ENCODE measurements at regions not wholly inside any gene's neighbourhood (a gene's known extent, or its start where the extent isn't known, plus 50 kb on each side); places are given as distances from the start of the nearest gene placed in this dataset.

DNA sequence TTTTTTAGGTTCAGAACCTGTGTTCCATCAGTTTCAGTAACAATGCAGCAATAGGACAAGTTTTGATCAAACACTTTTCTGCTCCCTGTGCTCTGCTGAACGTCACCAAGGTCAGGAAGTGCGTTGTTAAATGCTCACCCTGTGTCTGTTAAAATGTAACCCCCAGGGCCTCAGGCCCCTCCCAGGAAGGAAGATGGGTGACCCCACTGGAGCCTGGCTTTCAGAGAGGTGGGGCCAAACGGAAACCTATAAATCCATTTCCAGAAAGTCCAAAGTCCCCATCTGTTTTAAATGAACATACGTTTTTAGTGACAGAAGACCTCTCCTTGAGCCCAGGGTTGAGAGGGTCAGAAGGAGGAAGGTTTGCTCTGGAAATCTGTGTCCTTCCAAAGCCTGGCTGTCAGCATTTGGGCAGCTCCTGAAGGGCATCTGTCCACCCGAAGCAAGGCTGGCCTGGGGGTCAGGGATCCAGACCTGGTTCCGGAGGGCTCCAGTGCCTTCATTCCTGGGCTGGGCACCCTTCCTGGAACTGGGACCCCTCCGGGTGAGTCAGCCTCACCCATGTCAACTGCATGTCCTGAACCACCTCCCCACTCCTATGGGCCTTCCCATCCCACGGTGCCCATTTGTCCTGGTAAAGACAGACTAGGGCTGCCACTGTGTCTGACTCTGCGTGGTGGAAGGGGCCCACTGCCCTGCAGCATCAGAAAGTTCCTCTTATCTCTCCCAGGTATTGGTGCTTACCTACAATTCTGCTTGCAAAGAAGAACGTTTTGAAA lies 117.4 kb upstream of the COPS8 start (continued):
- TF ChIP-seq, protein P1, sequence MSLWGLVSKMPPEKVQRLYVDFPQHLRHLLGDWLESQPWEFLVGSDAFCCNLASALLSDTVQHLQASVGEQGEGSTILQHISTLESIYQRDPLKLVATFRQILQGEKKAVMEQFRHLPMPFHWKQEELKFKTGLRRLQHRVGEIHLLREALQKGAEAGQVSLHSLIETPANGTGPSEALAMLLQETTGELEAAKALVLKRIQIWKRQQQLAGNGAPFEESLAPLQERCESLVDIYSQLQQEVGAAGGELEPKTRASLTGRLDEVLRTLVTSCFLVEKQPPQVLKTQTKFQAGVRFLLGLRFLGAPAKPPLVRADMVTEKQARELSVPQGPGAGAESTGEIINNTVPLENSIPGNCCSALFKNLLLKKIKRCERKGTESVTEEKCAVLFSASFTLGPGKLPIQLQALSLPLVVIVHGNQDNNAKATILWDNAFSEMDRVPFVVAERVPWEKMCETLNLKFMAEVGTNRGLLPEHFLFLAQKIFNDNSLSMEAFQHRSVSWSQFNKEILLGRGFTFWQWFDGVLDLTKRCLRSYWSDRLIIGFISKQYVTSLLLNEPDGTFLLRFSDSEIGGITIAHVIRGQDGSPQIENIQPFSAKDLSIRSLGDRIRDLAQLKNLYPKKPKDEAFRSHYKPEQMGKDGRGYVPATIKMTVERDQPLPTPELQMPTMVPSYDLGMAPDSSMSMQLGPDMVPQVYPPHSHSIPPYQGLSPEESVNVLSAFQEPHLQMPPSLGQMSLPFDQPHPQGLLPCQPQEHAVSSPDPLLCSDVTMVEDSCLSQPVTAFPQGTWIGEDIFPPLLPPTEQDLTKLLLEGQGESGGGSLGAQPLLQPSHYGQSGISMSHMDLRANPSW (CRISPR knock-in tag; IDR thresholded peaks at IDR 0.05; ENCODE audit: borderline replicate concordance), result peak; percentile 91; the same call in 1 of the 2 replicates
- TF ChIP-seq ZNF567 (CRISPR knock-in tag; IDR thresholded peaks at IDR 0.05; ENCODE audit: borderline replicate concordance), result 0 out of 2 replicates have a peak, but pooled peaks have one; percentile 84
- TF ChIP-seq ZNF678 (CRISPR knock-in tag; IDR thresholded peaks at IDR 0.05), result no peak
- TF ChIP-seq ADNP (CRISPR knock-in tag; IDR thresholded peaks at IDR 0.05), result no peak
- TF ChIP-seq PCBP1 (IDR thresholded peaks at IDR 0.05; ENCODE audit: borderline replicate concordance, low read depth, low read length), result no peak
- TF ChIP-seq ATAD3A (CRISPR knock-in tag; IDR thresholded peaks at IDR 0.05), result no peak
- no peak for TF ChIP-seq ZNF282 (IDR thresholded peaks at IDR 0.05; ENCODE audit: partially characterized antibody)
- TF ChIP-seq ZZZ3 (CRISPR knock-in tag; IDR thresholded peaks at IDR 0.05; ENCODE audit: borderline replicate concordance), result 0 out of 2 replicates have a peak, but pooled peaks have one; percentile 31
- no peak for TF ChIP-seq HNRNPLL (IDR thresholded peaks at IDR 0.05; ENCODE audit: low read depth, low read length, poor library complexity, severe bottlenecking)
- no peak for TF ChIP-seq SOX6 (IDR thresholded peaks at IDR 0.05)
- TF ChIP-seq SOX6 (CRISPR knock-in tag; IDR thresholded peaks at IDR 0.05), result peak; percentile 83
- 0 out of 2 replicates have a peak, but pooled peaks have one; percentile 39 for TF ChIP-seq ZNF850 (CRISPR knock-in tag; conservative IDR thresholded peaks at IDR 0.05)
- TF ChIP-seq SMAD9 (CRISPR knock-in tag; IDR thresholded peaks at IDR 0.05), result no peak
- no peak for TF ChIP-seq NONO (IDR thresholded peaks at IDR 0.05)
- no peak for TF ChIP-seq NONO (CRISPR knock-in tag; conservative IDR thresholded peaks at IDR 0.05)
- peak; percentile 32 for TF ChIP-seq ZNF574 (CRISPR knock-in tag; IDR thresholded peaks at IDR 0.05)
- TF ChIP-seq, protein P2, sequence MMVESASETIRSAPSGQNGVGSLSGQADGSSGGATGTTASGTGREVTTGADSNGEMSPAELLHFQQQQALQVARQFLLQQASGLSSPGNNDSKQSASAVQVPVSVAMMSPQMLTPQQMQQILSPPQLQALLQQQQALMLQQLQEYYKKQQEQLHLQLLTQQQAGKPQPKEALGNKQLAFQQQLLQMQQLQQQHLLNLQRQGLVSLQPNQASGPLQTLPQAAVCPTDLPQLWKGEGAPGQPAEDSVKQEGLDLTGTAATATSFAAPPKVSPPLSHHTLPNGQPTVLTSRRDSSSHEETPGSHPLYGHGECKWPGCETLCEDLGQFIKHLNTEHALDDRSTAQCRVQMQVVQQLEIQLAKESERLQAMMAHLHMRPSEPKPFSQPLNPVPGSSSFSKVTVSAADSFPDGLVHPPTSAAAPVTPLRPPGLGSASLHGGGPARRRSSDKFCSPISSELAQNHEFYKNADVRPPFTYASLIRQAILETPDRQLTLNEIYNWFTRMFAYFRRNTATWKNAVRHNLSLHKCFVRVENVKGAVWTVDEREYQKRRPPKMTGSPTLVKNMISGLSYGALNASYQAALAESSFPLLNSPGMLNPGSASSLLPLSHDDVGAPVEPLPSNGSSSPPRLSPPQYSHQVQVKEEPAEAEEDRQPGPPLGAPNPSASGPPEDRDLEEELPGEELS (CRISPR knock-in tag; IDR thresholded peaks at IDR 0.05), result no peak
- peak; percentile 32; the same call in 1 of the 2 replicates for TF ChIP-seq ZNF782 (CRISPR knock-in tag; IDR thresholded peaks at IDR 0.05; ENCODE audit: borderline replicate concordance)
- TF ChIP-seq ZNF3 (CRISPR knock-in tag; IDR thresholded peaks at IDR 0.05), result no peak
- TF ChIP-seq ZNF207 (IDR thresholded peaks at IDR 0.05; ENCODE audit: borderline replicate concordance), result no peak
- no peak for TF ChIP-seq JDP2 (CRISPR knock-in tag; IDR thresholded peaks at IDR 0.05; ENCODE audit: borderline replicate concordance)
- no peak for TF ChIP-seq ZFP62 (CRISPR knock-in tag; IDR thresholded peaks at IDR 0.05)
- TF ChIP-seq ZNF7 (CRISPR knock-in tag; IDR thresholded peaks at IDR 0.05), result no peak
- TF ChIP-seq ZNF263 (CRISPR knock-in tag; IDR thresholded peaks at IDR 0.05), result no peak
- TF ChIP-seq ZSCAN9 (CRISPR knock-in tag; IDR thresholded peaks at IDR 0.05; ENCODE audit: borderline replicate concordance), result no peak

All from HepG2 (cell line).